HEK293T (cell line): ENCODE measurements at regions not wholly inside any gene's neighbourhood (a gene's known extent, or its start where the extent isn't known, plus 50 kb on each side); places are given as distances from the start of the nearest gene placed in this dataset.

Experiments used
- FOXM1 ChIP-seq: fragments of 450-650 bp; IDR thresholded peaks from 2 replicates; pipeline ENCODE4 v1.6.1; 2017; ENCODE audit warnings: mild to moderate bottlenecking, borderline replicate concordance
- SP1 ChIP-seq: fragments of 450-650 bp; IDR thresholded peaks from 2 replicates; pipeline ENCODE4 v1.6.1; 2017
- TARDBP ChIP-seq: fragments of 450-650 bp; IDR thresholded peaks from 2 replicates; pipeline ENCODE4 v1.6.1; 2016

DNA sequence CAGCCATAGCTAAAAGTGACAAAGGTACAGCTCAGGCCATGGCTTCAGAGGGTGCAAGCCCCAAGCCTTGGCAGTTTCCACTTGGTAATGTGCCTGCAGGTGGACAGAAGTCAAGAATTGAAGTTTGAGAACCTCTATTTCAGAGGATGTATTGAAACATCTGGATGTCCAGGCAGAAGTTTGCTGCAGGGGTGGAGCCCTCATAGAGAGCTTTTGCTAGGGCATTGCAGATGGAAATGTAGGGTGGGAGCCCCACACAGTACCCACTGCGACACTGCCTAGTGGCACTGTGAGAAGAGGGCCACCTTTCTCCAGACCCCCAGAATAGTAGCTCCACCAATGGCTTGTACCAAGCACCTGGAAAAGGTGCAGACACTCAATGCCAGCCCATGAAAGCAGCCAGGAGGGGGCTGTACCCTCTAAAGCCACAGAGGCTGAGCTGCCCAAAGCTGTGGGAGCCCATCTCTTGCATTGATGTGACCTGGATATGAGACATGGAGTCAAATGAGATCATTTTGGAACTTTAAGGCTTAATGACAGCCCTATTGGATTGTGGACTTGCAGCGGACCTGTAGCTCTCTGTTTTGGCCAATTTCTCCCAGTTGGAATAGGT lies 1299.4 kb upstream of the MAP3K7 start:
- no peak for TF ChIP-seq TARDBP
- TF ChIP-seq FOXM1 = no peak
- TF ChIP-seq SP1 = no peak
